Astrocyte (in vitro differentiated cells and primary cell): ENCODE measurements at regions not wholly inside any gene's neighbourhood (a gene's known extent, or its start where the extent isn't known, plus 50 kb on each side); places are given as distances from the start of the nearest gene placed in this dataset.

Experiments
- CTCF ChIP-seq: IDR thresholded peaks from 2 replicates; pipeline ENCODE4 v1.5.1; 2011; ENCODE audit warnings: low read depth, mild to moderate bottlenecking, inconsistent platforms, low read length, moderate library complexity; ENCODE audit not compliant: insufficient read depth
- EZH2 ChIP-seq: IDR thresholded peaks from 2 replicates; pipeline ENCODE4 v1.6.1; 2012; ENCODE audit warnings: mild to moderate bottlenecking, low read length, inconsistent platforms; ENCODE audit not compliant: insufficient read depth

GRCh38 chr11:82047200-82047599 lies 686.5 kb downstream of the FAM181B start:
- no peak for TF ChIP-seq CTCF
- no peak for TF ChIP-seq EZH2
